Calu3 (cell line): ENCODE measurements at regions not wholly inside any gene's neighbourhood (a gene's known extent, or its start where the extent isn't known, plus 50 kb on each side); places are given as distances from the start of the nearest gene placed in this dataset.

Experiments used
- BruUV-seq: library from RNA; stranded (reverse); fragments of 400-500 nt; replicated peaks from 2 replicates; lab custom pipeline; 2021; lab: Mats Ljungman, UMichigan
- CTCF ChIA-PET: fragments of 300-600 bp; sonication (Branson Sonifier 250); formaldehyde crosslinking; loops from one replicate; lab custom pipeline; 2022; ENCODE audit warnings: antibody characterized with exemption; lab: Charles Lee
- DNase-seq: peaks from one replicate; pipeline ENCODE4 v3.0.0; 2022
- H3K27ac Mint-ChIP-seq: one replicate; pipeline ENCODE4 v1.8.0; 2022; ENCODE audit warnings: mixed read lengths; ENCODE audit not compliant: unreplicated experiment
- H3K27me3 Mint-ChIP-seq: one replicate; pipeline ENCODE4 v1.8.0; 2022; ENCODE audit warnings: mixed read lengths; ENCODE audit not compliant: unreplicated experiment
- H3K36me3 Mint-ChIP-seq: one replicate; pipeline ENCODE4 v1.8.0; 2022; ENCODE audit warnings: mild to moderate bottlenecking, moderate library complexity, mixed read lengths; ENCODE audit not compliant: insufficient read depth, unreplicated experiment
- H3K4me1 Mint-ChIP-seq: one replicate; pipeline ENCODE4 v1.8.0; 2022; ENCODE audit warnings: mild to moderate bottlenecking, low read depth, mixed read lengths; ENCODE audit not compliant: unreplicated experiment
- H3K4me3 Mint-ChIP-seq: one replicate; pipeline ENCODE4 v1.8.0; 2022; ENCODE audit warnings: mild to moderate bottlenecking, low read depth, moderate library complexity, mixed read lengths; ENCODE audit not compliant: unreplicated experiment
- H3K9me3 Mint-ChIP-seq: one replicate; pipeline ENCODE4 v1.8.0; 2022; ENCODE audit warnings: low read depth, mixed read lengths; ENCODE audit not compliant: unreplicated experiment
- intact Hi-C: fragments of 100-400 bp; cut with micrococcal nuclease; formaldehyde crosslinking; loops from one replicate; pipeline ENCODE4 v1.10.0; 2022; ENCODE audit not compliant: unreplicated experiment
- TF ChIP-seq, protein P1 (sequence below): fragments of 200-600 bp; IDR thresholded peaks from one replicate; pipeline ENCODE4 v1.8.0; 2022; ENCODE audit warnings: antibody characterized with exemption; ENCODE audit not compliant: unreplicated experiment

GRCh38 chr6:92635553-92636153 is 783.7 kb downstream of the EPHA7 start:
- Mint-ChIP-seq H3K4me1 (no peaks in the 10 kb centered on the region), H3K9me3 (peaks cover 13% of the 10 kb centered on the region), H3K36me3 (no peaks in the 10 kb centered on the region), H3K4me3 (no peak overlapping the region), H3K27ac (no peak overlapping the region), H3K27me3 (no peaks in the 10 kb centered on the region)
- CTCF ChIA-PET = no interaction called here
- intact Hi-C loops = no loop called here
- no TSS peak for BruUV-seq
- no peak for DNase-seq
- TF ChIP-seq, protein P1, sequence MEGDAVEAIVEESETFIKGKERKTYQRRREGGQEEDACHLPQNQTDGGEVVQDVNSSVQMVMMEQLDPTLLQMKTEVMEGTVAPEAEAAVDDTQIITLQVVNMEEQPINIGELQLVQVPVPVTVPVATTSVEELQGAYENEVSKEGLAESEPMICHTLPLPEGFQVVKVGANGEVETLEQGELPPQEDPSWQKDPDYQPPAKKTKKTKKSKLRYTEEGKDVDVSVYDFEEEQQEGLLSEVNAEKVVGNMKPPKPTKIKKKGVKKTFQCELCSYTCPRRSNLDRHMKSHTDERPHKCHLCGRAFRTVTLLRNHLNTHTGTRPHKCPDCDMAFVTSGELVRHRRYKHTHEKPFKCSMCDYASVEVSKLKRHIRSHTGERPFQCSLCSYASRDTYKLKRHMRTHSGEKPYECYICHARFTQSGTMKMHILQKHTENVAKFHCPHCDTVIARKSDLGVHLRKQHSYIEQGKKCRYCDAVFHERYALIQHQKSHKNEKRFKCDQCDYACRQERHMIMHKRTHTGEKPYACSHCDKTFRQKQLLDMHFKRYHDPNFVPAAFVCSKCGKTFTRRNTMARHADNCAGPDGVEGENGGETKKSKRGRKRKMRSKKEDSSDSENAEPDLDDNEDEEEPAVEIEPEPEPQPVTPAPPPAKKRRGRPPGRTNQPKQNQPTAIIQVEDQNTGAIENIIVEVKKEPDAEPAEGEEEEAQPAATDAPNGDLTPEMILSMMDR = no peak

DNA sequence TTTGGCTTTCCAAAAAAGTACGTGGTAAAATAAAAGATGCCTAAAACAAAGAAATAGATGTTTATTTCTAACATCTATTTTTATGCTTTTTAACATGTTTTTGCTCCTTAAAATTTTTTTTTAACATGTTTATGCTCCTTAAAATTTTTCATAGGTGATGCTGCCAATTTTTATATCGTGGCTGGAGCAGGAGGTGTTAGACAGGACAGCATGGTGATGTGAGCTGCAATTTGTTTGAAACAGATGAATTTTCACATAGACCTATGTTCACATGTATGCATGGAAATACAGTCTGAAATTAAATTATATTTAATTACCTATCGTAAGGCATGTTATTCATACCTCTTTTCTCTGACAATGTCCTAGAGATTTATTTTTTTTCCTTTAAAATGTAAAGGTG is 784.8 kb downstream of the EPHA7 start:
- BruUV-seq = no TSS peak
- CTCF ChIA-PET = no interaction called here

GRCh38 chr6:92623431-92623830 is 795.9 kb downstream of the EPHA7 start:
- H3K27me3 Mint-ChIP-seq = no peaks in the 10 kb centered on the region
- no peaks in the 10 kb centered on the region for H3K36me3 Mint-ChIP-seq
- TF ChIP-seq, protein P1 = no peak
- BruUV-seq = no TSS peak
- H3K9me3 Mint-ChIP-seq = peaks cover 5% of the 10 kb centered on the region
- intact Hi-C loops = no loop called here
- no peaks in the 10 kb centered on the region for H3K4me1 Mint-ChIP-seq
- no peak for DNase-seq
- H3K27ac Mint-ChIP-seq = no peak overlapping the region
- CTCF ChIA-PET = no interaction called here
- H3K4me3 Mint-ChIP-seq = no peak overlapping the region

More for the DNA sequence above, 784.8 kb downstream of the EPHA7 start:
- TF ChIP-seq, protein P1 = no peak
- no peak for DNase-seq
- no peaks in the 10 kb centered on the region for H3K4me1 Mint-ChIP-seq
- H3K27me3 Mint-ChIP-seq = no peaks in the 10 kb centered on the region
- H3K9me3 Mint-ChIP-seq = peaks cover 10% of the 10 kb centered on the region
- no peak overlapping the region for H3K27ac Mint-ChIP-seq
- no peak overlapping the region for H3K4me3 Mint-ChIP-seq
- intact Hi-C loops = no loop called here
- no peaks in the 10 kb centered on the region for H3K36me3 Mint-ChIP-seq

GRCh38 chr6:92617721-92618120 is 801.6 kb downstream of the EPHA7 start:
- TF ChIP-seq, protein P1 = no peak
- intact Hi-C loops = no loop called here
- Mint-ChIP-seq H3K4me1 (no peaks in the 10 kb centered on the region), H3K27ac (no peak overlapping the region), H3K27me3 (no peaks in the 10 kb centered on the region), H3K4me3 (no peak overlapping the region), H3K9me3 (peaks cover 9% of the 10 kb centered on the region), H3K36me3 (no peaks in the 10 kb centered on the region)
- CTCF ChIA-PET = no interaction called here
- no TSS peak for BruUV-seq
- DNase-seq = no peak
